Esophagus muscularis mucosa (tissue), 4 donors: ENCODE measurements at regions not wholly inside any gene's neighbourhood (a gene's known extent, or its start where the extent isn't known, plus 50 kb on each side); places are given as distances from the start of the nearest gene placed in this dataset.
"Not testable (repeated sequence)": the region's sequence is repeated elsewhere in the genome, so short reads cannot be mapped to it uniquely, and the experiment has no call there.

ENCODE experiments used
- DNase-seq: peaks from one replicate; pipeline ENCODE4 v3.0.0-alpha.2; 2017; ENCODE audit errors: extremely low spot score
- H3K27ac ChIP-seq, 4 donors: fragments of 200-600 bp; sonication (generic); replicated peaks in 1 of 4; 1 replicate in 3 of 4; 2 replicates in 1 of 4; pipeline ENCODE4 v1.5.1; 2016 to 2019; ENCODE audit warnings: mild to moderate bottlenecking in 1 of 4
- H3K27me3 ChIP-seq, 4 donors: fragments of 200-600 bp; sonication (generic); one replicate each; pipeline versions ENCODE4 v1.5.1 to v1.6.0; 2016 to 2019
- H3K36me3 ChIP-seq, 4 donors: fragments of 200-600 bp; sonication (generic); one replicate each; pipeline ENCODE4 v1.5.1; 2016 to 2019
- H3K4me1 ChIP-seq, 4 donors: fragments of 200-600 bp; sonication (generic); one replicate each; pipeline ENCODE4 v1.5.1; 2016 to 2019
- H3K4me3 ChIP-seq, 4 donors: fragments of 200-600 bp; sonication (generic); 1 replicate in 2 of 4; 2 replicates in 2 of 4; pipeline ENCODE4 v1.5.1; 2016 to 2019; ENCODE audit warnings: mild to moderate bottlenecking in 4 of 4, moderate library complexity in 1 of 4
- H3K9me3 ChIP-seq, 4 donors: fragments of 200-600 bp; sonication (generic); 1 replicate in 3 of 4; 2 replicates in 1 of 4; pipeline ENCODE4 v1.5.1; 2016 to 2019
- EP300 ChIP-seq: sonication (generic); formaldehyde crosslinking; IDR thresholded peaks from one replicate; pipeline ENCODE4 v1.6.1; 2017; ENCODE audit warnings: antibody characterized with exemption
- POLR2A ChIP-seq: fragments of 450-650 bp; IDR thresholded peaks from one replicate; pipeline ENCODE4 v1.6.1; 2017; ENCODE audit warnings: antibody characterized with exemption, moderate library complexity, mild to moderate bottlenecking, low read depth
- POLR2AphosphoS5 ChIP-seq, 2 donors: sonication (generic); formaldehyde crosslinking; IDR thresholded peaks; one replicate each; pipeline ENCODE4 v1.6.1; 2017; ENCODE audit warnings: antibody characterized with exemption in 2 of 2
- WGBS: methylation state at CpG from one replicate; pipeline ENCODE4 v1.1.5; 2018; 5-methylcytosine and 5-hydroxymethylcytosine counted together
- intact Hi-C: fragments of 100-400 bp; cut with DNase I; formaldehyde crosslinking; loops from one replicate; pipeline ENCODE4 v1.15.1; 2023
- TF ChIP-seq, protein P1 (sequence below), 3 experiments: fragments of 200-600 bp in 2 of 3; fragments of 450-650 bp in 1 of 3; sonication (generic) in 2 of 3; IDR thresholded peaks; one replicate each; pipeline ENCODE4 v1.5.1; 2017 to 2019; ENCODE audit warnings: antibody characterized with exemption in 3 of 3, mild to moderate bottlenecking in 2 of 3, moderate library complexity in 1 of 3

DNA sequence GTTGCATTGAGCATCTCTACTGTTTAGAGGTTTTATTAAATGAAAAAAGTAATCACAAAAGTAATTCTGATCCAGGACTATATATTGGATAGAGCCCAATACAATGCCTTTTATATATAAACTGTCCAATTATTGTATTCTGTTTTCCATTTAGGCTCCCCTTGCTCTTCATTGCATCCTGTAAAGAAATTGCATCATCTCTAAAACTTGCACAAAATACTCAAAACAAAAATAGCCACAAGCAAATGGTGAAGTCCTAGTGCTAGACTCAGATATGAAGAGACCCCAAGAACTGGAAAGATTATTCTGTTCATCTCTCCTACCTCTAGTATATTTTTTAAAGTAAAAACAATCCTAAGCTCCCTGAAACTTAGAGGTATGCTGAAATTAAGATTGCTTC, 195.8 kb downstream of the NNT start:
- Histone ChIP-seq H3K9me3 (no peaks in the 10 kb centered on the region), H3K27me3 (no peaks in the 10 kb centered on the region), H3K4me1 (no peaks in the 10 kb centered on the region), H3K36me3 (no peaks in the 10 kb centered on the region), H3K4me3 (no peak overlapping the region), H3K27ac (no peak overlapping the region)
- TF ChIP-seq POLR2AphosphoS5 (IDR thresholded peaks at IDR 0.05) (no peak), EP300 (no peak), POLR2A (no peak)
- TF ChIP-seq, protein P1, sequence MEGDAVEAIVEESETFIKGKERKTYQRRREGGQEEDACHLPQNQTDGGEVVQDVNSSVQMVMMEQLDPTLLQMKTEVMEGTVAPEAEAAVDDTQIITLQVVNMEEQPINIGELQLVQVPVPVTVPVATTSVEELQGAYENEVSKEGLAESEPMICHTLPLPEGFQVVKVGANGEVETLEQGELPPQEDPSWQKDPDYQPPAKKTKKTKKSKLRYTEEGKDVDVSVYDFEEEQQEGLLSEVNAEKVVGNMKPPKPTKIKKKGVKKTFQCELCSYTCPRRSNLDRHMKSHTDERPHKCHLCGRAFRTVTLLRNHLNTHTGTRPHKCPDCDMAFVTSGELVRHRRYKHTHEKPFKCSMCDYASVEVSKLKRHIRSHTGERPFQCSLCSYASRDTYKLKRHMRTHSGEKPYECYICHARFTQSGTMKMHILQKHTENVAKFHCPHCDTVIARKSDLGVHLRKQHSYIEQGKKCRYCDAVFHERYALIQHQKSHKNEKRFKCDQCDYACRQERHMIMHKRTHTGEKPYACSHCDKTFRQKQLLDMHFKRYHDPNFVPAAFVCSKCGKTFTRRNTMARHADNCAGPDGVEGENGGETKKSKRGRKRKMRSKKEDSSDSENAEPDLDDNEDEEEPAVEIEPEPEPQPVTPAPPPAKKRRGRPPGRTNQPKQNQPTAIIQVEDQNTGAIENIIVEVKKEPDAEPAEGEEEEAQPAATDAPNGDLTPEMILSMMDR (IDR thresholded peaks at IDR 0.05): no peak
- intact Hi-C loops: no loop called here
- no peak for DNase-seq

DNA sequence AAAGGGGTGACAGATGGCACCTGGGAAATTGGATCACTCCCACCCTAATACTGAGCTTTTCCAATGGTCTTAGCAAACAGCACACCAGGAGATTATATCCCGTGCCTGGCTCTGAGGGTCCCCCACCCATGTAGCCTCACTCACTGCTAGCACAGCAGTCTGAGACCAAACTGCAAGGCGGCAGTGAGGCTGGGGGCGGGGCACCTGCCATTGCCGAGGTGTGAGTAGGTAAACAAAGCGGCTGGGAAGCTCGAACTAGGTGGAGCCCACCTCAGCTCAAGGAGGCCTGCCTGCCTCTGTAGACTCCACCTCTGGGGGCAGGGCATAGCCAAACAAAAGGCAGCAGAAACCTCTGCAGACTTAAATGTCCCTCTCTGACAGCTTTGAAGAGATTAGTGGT, 188.9 kb downstream of the NNT start:
- DNase-seq, H3K4me3 ChIP-seq, H3K27ac ChIP-seq, H3K36me3 ChIP-seq, H3K4me1 ChIP-seq, H3K27me3 ChIP-seq, intact Hi-C loops: not testable (repeated sequence)
- H3K9me3 ChIP-seq: peaks cover 0 to 15% (median 8%) of the 10 kb centered on the region in 4 donors
- WGBS: 100% methylated on average over 4 of the region's 6 CpGs

DNA sequence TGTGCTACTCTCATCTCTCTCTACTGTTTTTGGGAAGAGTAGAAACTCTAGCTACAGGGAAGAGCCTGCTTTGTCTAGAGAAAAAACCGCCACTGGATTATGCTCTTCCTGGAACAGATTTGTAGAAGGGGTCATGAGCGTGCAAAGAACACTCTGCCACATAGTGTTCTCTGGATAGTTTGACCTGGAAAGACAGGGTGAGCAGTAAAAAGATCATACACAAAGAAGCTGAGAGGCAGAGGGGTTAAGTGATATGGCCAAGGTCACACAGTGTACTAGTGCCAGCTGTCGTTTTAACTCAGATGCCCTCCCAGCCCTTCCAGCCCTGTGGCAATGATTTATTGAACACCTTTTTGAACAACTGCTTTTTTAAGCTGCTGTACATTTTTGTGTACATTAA, 182.2 kb downstream of the NNT start:
- 69% methylated on average over 3 of the region's 3 CpGs for WGBS
- Histone ChIP-seq H3K36me3 (no peaks in the 10 kb centered on the region), H3K4me1 (no peaks in the 10 kb centered on the region), H3K27ac (no peak overlapping the region), H3K27me3 (no peaks in the 10 kb centered on the region), H3K9me3 (no peaks in the 10 kb centered on the region), H3K4me3 (no peak overlapping the region)
- TF ChIP-seq POLR2AphosphoS5 (IDR thresholded peaks at IDR 0.05): no peak
- no peak for TF ChIP-seq POLR2A
- TF ChIP-seq, protein P1 (IDR thresholded peaks at IDR 0.05): no peak
- no peak for TF ChIP-seq EP300
- intact Hi-C loops: no loop called here
- DNase-seq: no peak

DNA sequence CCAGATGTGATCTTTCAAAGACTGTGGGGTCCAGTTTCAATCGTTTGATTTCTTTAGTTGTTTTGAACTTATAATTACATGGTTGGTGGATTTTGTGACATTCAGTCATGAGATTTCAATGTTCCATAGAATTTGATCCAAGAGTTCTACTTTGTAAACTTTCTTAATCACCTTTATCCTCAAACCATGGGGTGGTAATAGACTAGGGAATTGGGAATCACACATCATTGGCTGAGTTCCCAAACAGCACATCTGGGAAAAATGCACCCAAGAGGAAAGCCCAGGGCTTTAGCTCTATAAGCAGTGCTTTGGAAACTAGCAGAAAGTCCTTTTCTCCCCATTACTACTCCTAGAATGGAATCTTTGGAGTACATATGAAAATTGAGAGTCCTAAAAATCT, 177.6 kb downstream of the NNT start:
- no peak overlapping the region for H3K4me3 ChIP-seq
- WGBS: 48% methylated on average over 1 of the region's 1 CpG
- intact Hi-C loops: no loop called here
- H3K9me3 ChIP-seq: no peaks in the 10 kb centered on the region
- no peaks in the 10 kb centered on the region for H3K27me3 ChIP-seq
- H3K36me3 ChIP-seq: no peaks in the 10 kb centered on the region
- DNase-seq: no peak
- TF ChIP-seq, protein P1 (IDR thresholded peaks at IDR 0.05): no peak
- TF ChIP-seq EP300 (no peak), POLR2A (no peak)
- H3K4me1 ChIP-seq: no peaks in the 10 kb centered on the region
- H3K27ac ChIP-seq: no peak overlapping the region

DNA sequence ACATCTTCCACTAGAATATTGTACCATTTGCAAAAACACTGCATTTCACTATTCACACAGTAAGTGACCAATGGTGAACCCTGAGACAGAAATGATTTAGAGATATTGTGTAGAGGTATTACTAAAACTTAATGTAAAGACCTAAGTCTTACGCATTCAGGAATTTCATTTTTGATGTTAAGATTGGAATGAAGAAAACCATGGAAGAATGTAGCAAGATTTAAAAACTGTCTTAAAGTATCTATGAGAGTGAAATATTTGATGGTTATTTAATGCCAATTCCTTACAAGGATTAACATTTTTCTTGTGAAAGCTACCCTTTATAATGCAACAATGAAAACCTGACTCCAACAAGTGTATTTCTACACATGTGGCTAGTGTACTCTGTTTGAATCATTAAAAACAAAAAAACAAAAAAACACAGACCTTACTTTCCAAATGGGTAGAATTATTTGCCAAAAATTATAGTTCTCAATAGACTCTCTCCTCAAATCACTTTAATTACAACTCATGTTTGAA, 172.0 kb downstream of the NNT start:
- DNase-seq: no peak
- no peaks in the 10 kb centered on the region for H3K9me3 ChIP-seq
- no peaks in the 10 kb centered on the region for H3K36me3 ChIP-seq
- no peak overlapping the region for H3K27ac ChIP-seq
- 97% methylated on average over 1 of the region's 1 CpG for WGBS
- H3K4me1 ChIP-seq: peaks cover 0 to 18% (median 0%) of the 10 kb centered on the region in 4 donors
- intact Hi-C loops: no loop called here
- H3K27me3 ChIP-seq: no peaks in the 10 kb centered on the region
- H3K4me3 ChIP-seq: no peak overlapping the region
- no peak for TF ChIP-seq POLR2AphosphoS5 (IDR thresholded peaks at IDR 0.05)
- TF ChIP-seq, protein P1 (IDR thresholded peaks at IDR 0.05): no peak
- TF ChIP-seq EP300: no peak
- no peak for TF ChIP-seq POLR2A
